Choroid plexus epithelial cell (primary cell): ENCODE measurements at regions not wholly inside any gene's neighbourhood (a gene's known extent, or its start where the extent isn't known, plus 50 kb on each side); places are given as distances from the start of the nearest gene placed in this dataset.
A peak's percentile ranks its signal among the peaks of the same experiment; 100 is the strongest.

Source experiments
- DNase-seq: peaks from one replicate; pipeline ENCODE4 v3.0.0-alpha.2; 2010; ENCODE audit warnings: low read depth
- H3K4me3 ChIP-seq: 2 replicates; pipeline ENCODE4 v1.5.1; 2011; ENCODE audit warnings: low read depth, mild to moderate bottlenecking, control low read depth, low read length, moderate library complexity
- CTCF ChIP-seq: conservative IDR thresholded peaks from 2 replicates; pipeline ENCODE4 v1.5.1; 2011; ENCODE audit warnings: low read depth, mild to moderate bottlenecking, control low read depth, inconsistent platforms, low read length, moderate library complexity

DNA sequence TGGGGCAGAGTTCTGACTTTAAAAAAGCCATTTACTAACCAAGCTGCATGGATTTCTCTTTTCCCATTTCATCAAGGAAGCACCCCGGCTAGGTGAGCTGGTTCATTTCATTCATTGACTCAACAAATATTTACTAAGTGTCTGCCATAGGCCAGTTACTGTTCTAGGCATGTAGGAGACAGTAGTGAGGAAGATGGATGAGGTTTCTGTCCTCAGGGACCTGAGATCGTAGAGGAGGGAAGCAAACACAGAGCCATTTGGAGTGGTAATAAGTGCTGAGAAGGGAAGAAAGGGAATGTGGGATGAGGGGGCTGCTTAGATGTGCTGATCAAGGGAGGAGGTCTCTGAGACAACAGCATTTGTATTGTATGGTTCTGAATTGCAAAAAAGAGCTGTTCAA lies 120.4 kb downstream of the C9orf152 start:
- no peak for TF ChIP-seq CTCF
- no peak for DNase-seq
- no peak overlapping the region for H3K4me3 ChIP-seq

GRCh38 chr9:110088099-110088498 lies 119.9 kb downstream of the C9orf152 start:
- no peak for DNase-seq
- no peak overlapping the region for H3K4me3 ChIP-seq
- TF ChIP-seq CTCF = no peak

- H3K4me3 ChIP-seq = no peak overlapping the region
- no peak for DNase-seq
- TF ChIP-seq CTCF = no peak
These were observed 118.1 kb downstream of the C9orf152 start for GRCh38 chr9:110089681-110090370.

GRCh38 chr9:110092792-110093191 lies 115.2 kb downstream of the C9orf152 start:
- no peak for DNase-seq
- no peak for TF ChIP-seq CTCF
- H3K4me3 ChIP-seq = no peak overlapping the region

GRCh38 chr9:110093417-110093816 lies 114.5 kb downstream of the C9orf152 start:
- no peak for TF ChIP-seq CTCF

DNA sequence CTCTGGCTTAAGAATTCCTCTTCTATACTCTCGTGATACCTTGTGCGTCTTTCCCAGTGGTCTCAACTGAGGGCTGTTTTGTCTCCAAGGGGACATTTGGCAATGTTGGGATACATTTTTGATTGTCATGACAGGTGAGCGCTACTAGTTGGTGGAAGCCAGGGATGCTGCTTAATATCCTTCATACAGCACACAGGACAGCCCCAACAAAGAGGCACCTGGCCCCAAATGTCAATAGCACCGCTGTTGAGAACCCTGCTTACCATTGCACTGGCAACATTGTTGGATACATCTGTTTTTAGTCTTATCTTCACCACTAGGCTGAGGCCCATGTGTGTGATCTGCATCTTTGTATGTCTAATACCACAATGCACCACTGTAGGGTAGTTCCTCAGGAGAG lies 114.1 kb downstream of the C9orf152 start:
- H3K4me3 ChIP-seq = no peak overlapping the region
- no peak for DNase-seq
- no peak for TF ChIP-seq CTCF

More at GRCh38 chr9:110093417-110093816, 114.5 kb downstream of the C9orf152 start:
- no peak for DNase-seq
- H3K4me3 ChIP-seq = no peak overlapping the region

GRCh38 chr9:110095161-110095595 lies 112.8 kb downstream of the C9orf152 start:
- TF ChIP-seq CTCF = no peak
- H3K4me3 ChIP-seq = no peak overlapping the region
- peak; percentile 92 for DNase-seq
